Inflammatory macrophage treated with lipopolysaccharide for 4 hours (primary cell): ENCODE measurements at regions not wholly inside any gene's neighbourhood (a gene's known extent, or its start where the extent isn't known, plus 50 kb on each side); places are given as distances from the start of the nearest gene placed in this dataset.
"Not testable (repeated sequence)": the region's sequence is repeated elsewhere in the genome, so short reads cannot be mapped to it uniquely, and the experiment has no call there.

Experiments
- DNase-seq: peaks from one replicate; pipeline ENCODE4 v3.0.0-alpha.2; 2020

GRCh38 chr15:21018176-21018575 is 152.1 kb upstream of the POTEB2 start:
- DNase-seq, result not testable (repeated sequence)

GRCh38 chr15:21017326-21017725 is 151.2 kb upstream of the POTEB2 start:
- not testable (repeated sequence) for DNase-seq

DNA sequence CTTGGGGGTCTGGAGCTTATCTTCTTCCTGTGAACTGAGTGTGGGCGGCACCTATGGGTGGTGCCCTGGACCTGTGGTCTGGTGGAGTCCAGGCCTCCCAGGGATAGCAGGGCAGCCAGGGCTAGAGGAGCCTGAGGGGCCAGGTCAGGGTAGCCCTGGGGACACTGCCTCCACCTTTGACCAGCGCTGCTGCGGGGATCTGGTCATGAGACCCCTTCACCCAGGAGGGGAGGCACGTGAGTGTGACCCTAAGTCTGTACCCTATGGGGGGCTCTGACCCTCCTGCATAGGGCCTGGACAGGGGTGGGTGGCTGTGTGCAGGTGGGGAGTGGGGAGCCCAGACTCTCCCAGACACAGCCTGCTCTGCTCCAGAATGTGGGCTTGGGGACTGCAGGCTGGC is 150.5 kb upstream of the POTEB2 start:
- DNase-seq, result not testable (repeated sequence)

DNA sequence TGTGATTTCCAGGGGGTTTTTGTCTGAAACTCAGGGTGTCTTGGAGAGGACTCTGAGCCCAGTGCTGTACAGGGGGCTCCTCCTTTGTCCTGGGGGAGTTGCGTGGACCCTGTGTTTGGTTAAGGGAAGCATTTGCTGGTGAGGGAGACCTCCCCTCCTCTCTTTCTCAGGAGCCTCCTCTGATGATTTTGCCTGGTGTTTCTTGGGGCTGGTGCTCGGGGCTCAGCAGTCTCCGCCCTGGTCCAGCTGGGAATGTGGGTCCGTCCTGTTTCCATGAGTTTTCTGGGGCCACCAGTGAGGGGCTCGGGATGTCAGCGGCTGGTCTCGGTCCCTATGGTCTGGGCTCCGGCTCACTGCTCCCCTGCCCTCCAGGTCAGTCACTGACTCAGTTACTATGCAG is 149.1 kb upstream of the POTEB2 start:
- DNase-seq, result not testable (repeated sequence)

GRCh38 chr15:21013308-21013707 is 147.2 kb upstream of the POTEB2 start:
- DNase-seq, result not testable (repeated sequence)

GRCh38 chr15:21009651-21010050 is 143.5 kb upstream of the POTEB2 start:
- DNase-seq, result not testable (repeated sequence)

DNA sequence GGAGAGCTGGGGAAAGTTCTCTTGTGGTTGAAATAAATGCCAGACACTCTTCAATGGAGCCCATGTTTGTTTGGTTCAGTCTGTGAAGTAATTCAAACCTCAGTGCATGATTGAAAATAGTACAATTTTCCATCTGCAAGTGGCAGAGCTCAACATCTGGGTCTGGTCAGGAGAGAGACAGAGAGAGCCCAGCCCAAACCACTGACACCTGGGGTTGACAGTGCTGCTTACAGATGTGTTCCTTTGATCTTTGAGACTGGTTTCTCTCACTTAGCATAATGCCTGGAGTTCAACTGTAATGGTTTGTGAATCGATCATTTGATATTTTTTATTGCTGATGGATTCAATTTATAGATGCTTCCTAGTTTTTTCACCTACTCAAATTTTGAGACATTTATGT is 137.3 kb upstream of the POTEB2 start:
- not testable (repeated sequence) for DNase-seq

DNA sequence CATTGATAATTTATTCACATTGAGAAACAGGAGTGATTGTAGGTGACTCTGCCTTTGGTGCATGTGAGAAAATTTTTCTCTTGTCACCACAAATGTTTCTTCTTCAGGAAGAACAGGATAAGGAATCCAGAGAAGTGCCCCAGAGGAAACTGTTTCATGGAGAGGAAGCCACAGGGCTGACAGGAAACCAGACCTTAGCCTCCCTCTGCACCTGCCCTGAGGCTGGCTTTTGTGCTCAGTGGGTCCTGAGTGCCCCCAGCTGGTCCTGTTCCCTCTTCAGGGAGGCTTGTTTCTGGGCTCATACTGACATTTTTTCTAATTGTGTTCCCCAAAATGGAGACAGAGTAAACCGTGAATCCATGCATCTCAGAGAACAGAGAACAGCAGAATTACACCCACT is 135.8 kb upstream of the POTEB2 start:
- not testable (repeated sequence) for DNase-seq

DNA sequence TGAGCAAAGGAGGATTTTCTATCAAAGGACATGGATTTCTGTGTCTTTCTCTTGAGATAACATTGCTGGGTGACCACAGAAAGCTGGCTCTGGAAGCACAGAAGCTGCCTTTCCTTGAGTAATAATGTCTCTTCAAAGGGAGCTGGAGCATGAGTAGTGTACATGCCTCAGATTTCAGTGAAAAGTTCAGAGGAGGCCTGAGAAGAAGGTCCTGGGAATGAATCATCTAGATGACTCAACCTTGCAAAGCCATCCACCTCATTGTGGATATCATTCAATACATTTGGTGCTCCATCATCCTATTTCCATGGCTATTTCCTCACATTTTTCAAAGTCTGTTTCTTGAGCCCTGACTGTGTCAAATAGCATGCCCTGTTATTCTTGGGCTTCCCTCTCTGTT is 125.6 kb upstream of the POTEB2 start:
- DNase-seq, result not testable (repeated sequence)

DNA sequence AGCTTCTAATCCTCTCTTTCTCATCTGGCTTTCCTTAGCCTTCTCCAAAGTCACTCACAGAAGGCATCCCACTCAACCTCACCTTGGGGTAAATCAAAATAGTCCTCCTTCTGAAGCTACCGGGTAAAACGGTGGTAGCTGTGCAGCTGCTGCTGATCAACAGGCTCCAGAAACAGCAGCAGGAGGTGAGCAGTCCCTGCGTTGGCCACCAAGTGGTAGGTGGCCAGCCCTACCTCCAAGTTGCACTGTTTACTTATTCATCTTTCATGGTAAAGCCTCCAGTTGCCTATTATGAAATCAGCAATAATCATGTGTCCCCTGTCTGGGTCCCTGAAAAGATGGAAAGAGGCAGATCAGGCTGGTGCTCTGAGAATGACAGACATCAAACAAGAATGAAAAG is 125.1 kb upstream of the POTEB2 start:
- not testable (repeated sequence) for DNase-seq

- DNase-seq, result not testable (repeated sequence)
Measured at GRCh38 chr15:20986775-20987174, 120.7 kb upstream of the POTEB2 start.

- not testable (repeated sequence) for DNase-seq
Measured at GRCh38 chr15:20978057-20978456, 111.9 kb upstream of the POTEB2 start.

DNA sequence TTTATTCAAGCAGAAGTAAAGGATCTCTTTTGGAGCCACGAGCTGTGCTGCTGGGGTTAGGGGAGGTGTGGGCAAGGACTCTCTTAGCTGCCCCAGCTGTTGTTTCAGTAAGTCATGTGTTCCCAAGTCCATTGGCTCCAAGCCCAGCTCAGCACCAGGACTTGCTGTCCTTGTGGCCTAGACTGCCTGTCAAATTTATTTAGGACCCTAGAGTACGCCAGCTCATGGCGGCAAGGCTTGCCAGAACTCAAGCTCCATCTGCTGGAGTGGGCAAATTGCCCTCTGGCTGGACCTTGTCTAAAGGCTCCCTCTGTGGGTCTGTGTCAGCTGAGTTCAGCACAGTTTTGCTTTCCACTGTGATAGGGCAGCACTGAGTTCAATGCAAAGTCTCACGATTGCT is 106.6 kb upstream of the POTEB2 start:
- not testable (repeated sequence) for DNase-seq

DNA sequence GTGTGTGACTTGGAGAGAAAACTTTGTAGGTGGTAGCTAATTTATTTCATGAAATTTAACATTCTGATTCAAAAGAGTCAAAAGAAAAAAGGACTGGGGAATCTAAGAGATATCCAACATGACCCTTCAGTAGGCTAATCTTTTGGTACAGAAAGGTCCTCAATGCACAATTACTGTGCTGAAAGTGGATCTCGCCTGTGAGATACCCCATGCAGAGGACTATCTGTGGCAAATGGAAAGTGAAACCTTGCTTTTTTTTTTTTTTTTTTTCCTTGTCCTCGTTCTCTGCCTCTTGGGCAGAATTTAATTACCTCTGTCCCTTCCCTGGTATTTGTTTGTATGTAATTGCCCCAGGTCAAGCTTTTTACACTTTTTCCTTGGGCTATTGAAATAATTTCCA is 93.2 kb upstream of the POTEB2 start:
- not testable (repeated sequence) for DNase-seq

GRCh38 chr15:20929322-20929721 is 63.2 kb upstream of the POTEB2 start:
- DNase-seq, result not testable (repeated sequence)
